ENCODE measurements at regions not wholly inside any gene's neighbourhood (a gene's known extent, or its start where the extent isn't known, plus 50 kb on each side); places are given as distances from the start of the nearest gene placed in this dataset.

GRCh38 chr6:18533793-18534192 lies 146.6 kb downstream of the RNF144B start:
- TF ChIP-seq GATA2 (IDR thresholded peaks at IDR 0.05; ENCODE audit: low read depth, low read length) (no peak), GATA3 (IDR thresholded peaks at IDR 0.05; ENCODE audit: low read depth, low read length) (no peak)
